K562 (cell line): ENCODE measurements at regions not wholly inside any gene's neighbourhood (a gene's known extent, or its start where the extent isn't known, plus 50 kb on each side); places are given as distances from the start of the nearest gene placed in this dataset.

Experiments used
- ATAC-seq: fragments of 200-7000 bp; cut with Tn5 transposase; 3 replicates; pipeline ENCODE4 v1.9.1; 2020; ENCODE audit warnings: moderate library complexity
- BruUV-seq: library from RNA; stranded (reverse); fragments of 400-500 nt; replicated peaks from 2 replicates; lab custom pipeline; 2021; lab: Mats Ljungman, UMichigan
- CTCF ChIA-PET: fragments of 300-600 bp; formaldehyde crosslinking; extraction: SDS; loops from one replicate; lab custom pipeline; 2021; ENCODE audit warnings: low intra/inter-chr PET ratio; lab: Yijun Ruan, JAX
- POLR2A ChIA-PET: fragments of 300-600, 350-650 bp; sonication (Branson Sonifier 250); formaldehyde crosslinking; extraction: SDS; loops from one replicate; lab custom pipeline; 2021; ENCODE audit warnings: antibody characterized with exemption, inconsistent platforms; lab: Yijun Ruan, JAX
- DNase-seq, 4 experiments: peaks; one replicate each; pipeline versions ENCODE4 v3.0.0 to v3.0.0-alpha.2; 2011 to 2018; ENCODE audit warnings: low spot score in 3 of 4, mixed read lengths in 3 of 4; ENCODE audit errors: extremely low read depth in 1 of 4
- FAIRE-seq: peaks from 2 replicates; lab custom pipeline; 2011; peaks lifted over from hg19 to GRCh38; lab: Jason Lieb, UNC
- H2AFZ ChIP-seq: 2 replicates; pipeline ENCODE4 v1.6.0; 2011; ENCODE audit warnings: low read depth, low read length, control low read depth, inconsistent platforms
- H3K27ac ChIP-seq: fragments of 200-600 bp; 3 replicates; pipeline ENCODE4 v1.8.0; 2011; ENCODE audit warnings: low read depth, mild to moderate bottlenecking, control low read depth, inconsistent platforms, low read length, moderate library complexity, mixed read lengths; ENCODE audit errors: extremely low read depth
- H3K27me3 ChIP-seq, 2 experiments: fragments of 300-600 bp in 1 of 2; 2 replicates in 1 of 2; 3 replicates in 1 of 2; pipeline versions ENCODE4 v1.6.0 to v1.8.0; 2011; ENCODE audit warnings: inconsistent platforms in 2 of 2, low read length in 2 of 2, mild to moderate bottlenecking in 1 of 2, mixed read lengths in 1 of 2, moderate library complexity in 1 of 2; ENCODE audit not compliant: control insufficient read depth in 2 of 2, insufficient read depth in 2 of 2
- H3K36me3 ChIP-seq: fragments of 300-600 bp; 3 replicates; pipeline ENCODE4 v1.8.0; 2011; ENCODE audit warnings: mild to moderate bottlenecking, low read length, inconsistent platforms; ENCODE audit not compliant: control insufficient read depth, insufficient read depth
- H3K4me1 ChIP-seq, 2 experiments: fragments of 200-600 bp in 1 of 2; replicated peaks in 1 of 2; 2 replicates in 1 of 2; 3 replicates in 1 of 2; pipeline versions ENCODE4 v1.5.1 to v1.8.0; 2011; ENCODE audit warnings: inconsistent platforms in 2 of 2, low read length in 2 of 2, mild to moderate bottlenecking in 1 of 2, mixed read lengths in 1 of 2, moderate library complexity in 1 of 2; ENCODE audit not compliant: control insufficient read depth in 2 of 2, insufficient read depth in 2 of 2
- H3K4me2 ChIP-seq: 2 replicates; pipeline ENCODE4 v1.6.1; 2011; ENCODE audit warnings: low read length, control low read depth, inconsistent platforms, mixed read lengths; ENCODE audit not compliant: insufficient read depth
- H3K4me3 ChIP-seq: fragments of 200-600 bp; sonication (generic), shearing (Covaris generic); 2 replicates; pipeline ENCODE4 v1.5.1; 2016; ENCODE audit warnings: control low read depth, inconsistent platforms
- H3K79me2 ChIP-seq: fragments of 200-600 bp; 3 replicates; pipeline ENCODE4 v1.8.0; 2011; ENCODE audit warnings: low read length, inconsistent platforms; ENCODE audit not compliant: control insufficient read depth, insufficient read depth
- H3K9ac ChIP-seq, 2 experiments: 2 replicates each; pipeline versions ENCODE4 v1.6.0 to v1.6.1; 2011; ENCODE audit warnings: low read depth in 2 of 2, low read length in 2 of 2, control low read depth in 1 of 2, inconsistent platforms in 1 of 2, mild to moderate bottlenecking in 1 of 2, mixed read lengths in 1 of 2; ENCODE audit not compliant: insufficient read depth in 1 of 2
- H3K9me1 ChIP-seq: one replicate; pipeline ENCODE4 v1.6.0; 2011; ENCODE audit warnings: inconsistent platforms, mild to moderate bottlenecking, low read length, moderate library complexity; ENCODE audit not compliant: control insufficient read depth, insufficient read depth
- H3K9me3 ChIP-seq: replicated peaks from 2 replicates; pipeline ENCODE4 v1.5.1; 2011; ENCODE audit warnings: low read depth, low read length, inconsistent platforms; ENCODE audit not compliant: control insufficient read depth, insufficient read depth
- H4K20me1 ChIP-seq: replicated peaks from 2 replicates; pipeline ENCODE4 v1.6.1; 2011; ENCODE audit warnings: low read length, inconsistent platforms, mixed read lengths; ENCODE audit not compliant: control insufficient read depth, insufficient read depth
- E2F6 ChIP-seq, 2 experiments: IDR thresholded peaks; 2 replicates each; pipeline ENCODE4 v1.6.1; 2011; ENCODE audit warnings: borderline replicate concordance in 1 of 2, control low read depth in 1 of 2, low read depth in 1 of 2, low read length in 1 of 2, mild to moderate bottlenecking in 1 of 2, mixed read lengths in 1 of 2, moderate library complexity in 1 of 2; ENCODE audit not compliant: insufficient read depth in 1 of 2, insufficient read length in 1 of 2, poor library complexity in 1 of 2, severe bottlenecking in 1 of 2; ENCODE audit errors: extremely low read depth in 1 of 2
- ERF ChIP-seq: fragments of 450-650 bp; formaldehyde crosslinking; IDR thresholded peaks from 2 replicates; pipeline ENCODE4 v1.4.0; 2020; ENCODE audit warnings: mild to moderate bottlenecking, mixed read lengths
- ESRRA ChIP-seq: fragments of 450-650 bp; IDR thresholded peaks from 2 replicates; pipeline ENCODE4 v1.6.1; 2014; ENCODE audit warnings: low read depth, mild to moderate bottlenecking, moderate library complexity, borderline replicate concordance
- FOXM1 ChIP-seq, 2 experiments: fragments of 450-650 bp in 1 of 2; sonication (generic) in 1 of 2; formaldehyde crosslinking in 1 of 2; IDR thresholded peaks; 2 replicates each; pipeline versions ENCODE4 v1.6.1 to v1.9.0; 2017 to 2022; ENCODE audit warnings: low read depth in 2 of 2, mild to moderate bottlenecking in 2 of 2, missing genetic modification reagents in 1 of 2, moderate library complexity in 1 of 2
- HDAC2 ChIP-seq: fragments of 450-650 bp; IDR thresholded peaks from 2 replicates; pipeline ENCODE4 v1.6.1; 2016; ENCODE audit warnings: mild to moderate bottlenecking
- HES1 ChIP-seq: fragments of 450-650 bp; IDR thresholded peaks from 2 replicates; pipeline ENCODE4 v1.6.1; 2016; ENCODE audit warnings: low read depth, mild to moderate bottlenecking, moderate library complexity
- HNRNPL ChIP-seq: fragments of 200-400 bp; formaldehyde crosslinking; IDR thresholded peaks from 2 replicates; pipeline ENCODE4 v1.6.1; 2017; ENCODE audit warnings: low read depth, mild to moderate bottlenecking, low read length
- KAT8 ChIP-seq: fragments of 450-650 bp; IDR thresholded peaks from 2 replicates; pipeline ENCODE4 v1.6.1; 2016; ENCODE audit warnings: low read depth, mild to moderate bottlenecking
- KLF13 ChIP-seq: fragments of 450-650 bp; IDR thresholded peaks from 2 replicates; pipeline ENCODE4 v1.6.1; 2016; ENCODE audit warnings: missing genetic modification characterization, low read depth, mild to moderate bottlenecking, missing compliant biosample characterization, moderate library complexity, borderline replicate concordance
- KLF6 ChIP-seq: fragments of 250-450 bp; sonication (Bioruptor Pico); IDR thresholded peaks from 2 replicates; pipeline ENCODE4 v1.4.0; 2020; ENCODE audit warnings: mild to moderate bottlenecking, moderate library complexity, borderline replicate concordance
- L3MBTL2 ChIP-seq: fragments of 450-650 bp; IDR thresholded peaks from 2 replicates; pipeline ENCODE4 v1.6.1; 2016; ENCODE audit warnings: mild to moderate bottlenecking, moderate library complexity
- MIER1 ChIP-seq: fragments of 450-650 bp; IDR thresholded peaks from 2 replicates; pipeline ENCODE4 v1.6.1; 2016; ENCODE audit warnings: antibody characterized with exemption, mild to moderate bottlenecking, low read depth
- NFIC ChIP-seq: fragments of 450-650 bp; IDR thresholded peaks from 2 replicates; pipeline ENCODE4 v1.6.1; 2017; ENCODE audit warnings: mild to moderate bottlenecking, inconsistent platforms
- TCF15 ChIP-seq: fragments of 250-450 bp; sonication (Bioruptor Pico); IDR thresholded peaks from 2 replicates; pipeline ENCODE4 v1.8.0; 2022; ENCODE audit warnings: moderate library complexity, mild to moderate bottlenecking, inconsistent platforms
- ZNF561 ChIP-seq: fragments of 450-650 bp; formaldehyde crosslinking; conservative IDR thresholded peaks from 2 replicates; pipeline ENCODE4 v1.4.0; 2020; ENCODE audit warnings: mild to moderate bottlenecking, moderate library complexity
- ZNF584 ChIP-seq: fragments of 200-800 bp; sonication (Bioruptor generic); IDR thresholded peaks from 2 replicates; pipeline ENCODE4 v1.6.1; 2016; ENCODE audit warnings: low read depth, mild to moderate bottlenecking, missing genetic modification characterization, missing compliant biosample characterization
- ZNF717 ChIP-seq: fragments of 250-450 bp; sonication (Bioruptor Pico); IDR thresholded peaks from 2 replicates; pipeline ENCODE4 v1.5.0; 2021
- ZNF76 ChIP-seq: fragments of 250-450 bp; sonication (Bioruptor Pico); IDR thresholded peaks from 2 replicates; pipeline ENCODE4 v1.4.0; 2020; ENCODE audit warnings: mild to moderate bottlenecking, moderate library complexity, borderline replicate concordance
- ZNF766 ChIP-seq: fragments of 200-800 bp; sonication (Bioruptor generic); conservative IDR thresholded peaks from 2 replicates; pipeline ENCODE4 v1.6.1; 2016; ENCODE audit warnings: missing genetic modification characterization, missing compliant biosample characterization
- WGBS: fragments of 100-300 bp; shearing (Covaris generic); methylation state at CpG from one replicate; pipeline ENCODE4 v1.1.6; 2016; ENCODE audit warnings: low coverage, mixed read lengths; ENCODE audit not compliant: insufficient coverage; ENCODE audit errors: missing lambda C conversion rate; 5-methylcytosine and 5-hydroxymethylcytosine counted together
- in situ Hi-C: fragments of 300-500 bp; cut with MboI; formaldehyde crosslinking; loops from 4 replicates; pipeline ENCODE4 v1.15.0; 2018; ENCODE audit warnings: inconsistent platforms, mixed read lengths
- intact Hi-C: fragments of 100-400 bp; cut with micrococcal nuclease; formaldehyde crosslinking; loops from 2 replicates; pipeline ENCODE4 v1.14.2; 2022

GRCh38 chr14:54312166-54312801 is 84.5 kb upstream of the CDKN3 start:
- H3K9me3 ChIP-seq: no peaks in the 10 kb centered on the region
- no peaks in the 10 kb centered on the region; a peak in 2 of 5 replicates for H3K27me3 ChIP-seq
- no peaks in the 10 kb centered on the region for H3K9me1 ChIP-seq
- no peaks in the 10 kb centered on the region for H4K20me1 ChIP-seq
- H3K4me2 ChIP-seq: no peak overlapping the region
- no peak overlapping the region for H2AFZ ChIP-seq
- ATAC-seq: no peak
- CTCF ChIA-PET: no interaction called here
- H3K27ac ChIP-seq: no peak overlapping the region
- in situ Hi-C loops: no loop called here
- BruUV-seq: no TSS peak
- DNase-seq: no peak
- intact Hi-C loops: no loop called here
- no peaks in the 10 kb centered on the region for H3K36me3 ChIP-seq
- 4% methylated on average over 3 of the region's 3 CpGs for WGBS
- H3K4me3 ChIP-seq: no peak overlapping the region
- no peak overlapping the region for H3K9ac ChIP-seq
- H3K4me1 ChIP-seq: no peaks in the 10 kb centered on the region
- POLR2A ChIA-PET: no interaction called here
- TF ChIP-seq L3MBTL2 (no peak), ZNF766 (CRISPR knock-in tag) (no peak), ZNF717 (CRISPR knock-in tag) (no peak), KAT8 (no peak), ZNF561 (no peak), TCF15 (CRISPR knock-in tag) (no peak), HNRNPL (no peak), ZNF584 (CRISPR knock-in tag) (no peak), ZNF76 (no peak), E2F6 (IDR thresholded peaks at IDR 0.05; ENCODE audit: borderline replicate concordance in 1 of 2, extremely low read depth in 1 of 2, insufficient read depth in 1 of 2, insufficient read length in 1 of 2, low read depth in 1 of 2, low read length in 1 of 2, poor library complexity in 1 of 2, severe bottlenecking in 1 of 2) (no peak), ESRRA (no peak), FOXM1 (IDR thresholded peaks at IDR 0.05; ENCODE audit: low read depth) (no peak), FOXM1 (CRISPR knock-in tag; IDR thresholded peaks at IDR 0.05; ENCODE audit: low read depth) (no peak), HDAC2 (no peak), NFIC (no peak), KLF6 (CRISPR knock-in tag) (no peak), ERF (CRISPR knock-in tag) (no peak), HES1 (no peak), MIER1 (no peak), KLF13 (tag) (no peak)
- FAIRE-seq: no peak
- no peaks in the 10 kb centered on the region for H3K79me2 ChIP-seq
